CD4-positive, alpha-beta T cell treated with Interleukin-1 beta for 1 hour (primary cell): ENCODE measurements at regions not wholly inside any gene's neighbourhood (a gene's known extent, or its start where the extent isn't known, plus 50 kb on each side); places are given as distances from the start of the nearest gene placed in this dataset.

Experiments
- DNase-seq, 2 donors: peaks; one replicate each; pipeline ENCODE4 v3.0.0-alpha.2; 2020 to 2022

- DNase-seq, result no peak
Measured at GRCh38 chr10:90530521-90530920, 327.3 kb downstream of the HTR7 start.

GRCh38 chr10:90557385-90557784 lies 300.5 kb downstream of the HTR7 start:
- no peak for DNase-seq

GRCh38 chr10:90560331-90560730 lies 297.5 kb downstream of the HTR7 start:
- no peak for DNase-seq

- DNase-seq, result no peak
Measured at GRCh38 chr10:90561666-90562065, 296.2 kb downstream of the HTR7 start.

GRCh38 chr10:90571481-90572258 lies 286.2 kb downstream of the HTR7 start:
- DNase-seq, result no peak

- no peak for DNase-seq
Measured at GRCh38 chr10:90575125-90575524, 282.7 kb downstream of the HTR7 start.

GRCh38 chr10:90577569-90577968 lies 280.3 kb downstream of the HTR7 start:
- DNase-seq, result no peak

- DNase-seq, result no peak
Measured at GRCh38 chr10:90579602-90580242, 278.1 kb downstream of the HTR7 start.

GRCh38 chr10:90583416-90583815 lies 274.4 kb downstream of the HTR7 start:
- DNase-seq, result no peak

GRCh38 chr10:90587081-90587491 lies 270.8 kb downstream of the HTR7 start:
- DNase-seq, result no peak

- DNase-seq, result no peak
Measured at GRCh38 chr10:90587561-90587960, 270.3 kb downstream of the HTR7 start.

- DNase-seq, result no peak
Measured at GRCh38 chr10:90588222-90588621, 269.6 kb downstream of the HTR7 start.

GRCh38 chr10:90589825-90590224 lies 268.0 kb downstream of the HTR7 start:
- no peak for DNase-seq

- DNase-seq, result no peak
Measured at GRCh38 chr10:90591629-90592028, 266.2 kb downstream of the HTR7 start.

- DNase-seq, result no peak
Measured at GRCh38 chr10:90592638-90593302, 265.1 kb downstream of the HTR7 start.

GRCh38 chr10:90598513-90598912 lies 259.3 kb downstream of the HTR7 start:
- DNase-seq, result no peak

GRCh38 chr10:90602862-90603610 lies 254.8 kb downstream of the HTR7 start:
- no peak for DNase-seq

GRCh38 chr10:90604636-90605035 lies 253.2 kb downstream of the HTR7 start:
- DNase-seq, result no peak

- DNase-seq, result no peak
Measured at GRCh38 chr10:90605506-90605905, 252.3 kb downstream of the HTR7 start.

GRCh38 chr10:90612276-90612675 lies 245.6 kb downstream of the HTR7 start:
- DNase-seq, result no peak

GRCh38 chr10:90614631-90615030 lies 243.2 kb downstream of the HTR7 start:
- no peak for DNase-seq

- DNase-seq, result no peak
Measured at GRCh38 chr10:90621577-90621976, 236.3 kb downstream of the HTR7 start.

- no peak for DNase-seq
Measured at GRCh38 chr10:90635111-90635765, 222.6 kb downstream of the HTR7 start.
